Suprapubic skin (tissue), 4 donors: ENCODE measurements at regions not wholly inside any gene's neighbourhood (a gene's known extent, or its start where the extent isn't known, plus 50 kb on each side); places are given as distances from the start of the nearest gene placed in this dataset.
"Not testable (repeated sequence)": the region's sequence is repeated elsewhere in the genome, so short reads cannot be mapped to it uniquely, and the experiment has no call there.

Source experiments
- EP300 ChIP-seq: sonication (generic); formaldehyde crosslinking; IDR thresholded peaks from one replicate; pipeline ENCODE4 v1.6.1; 2017; ENCODE audit warnings: antibody characterized with exemption
- POLR2AphosphoS5 ChIP-seq, 3 donors: sonication (generic); formaldehyde crosslinking; IDR thresholded peaks; one replicate each; pipeline ENCODE4 v1.6.1; 2017; ENCODE audit warnings: antibody characterized with exemption in 3 of 3
- TF ChIP-seq, protein P1 (sequence below), 2 donors: fragments of 200-600 bp in 1 of 2; fragments of 450-650 bp in 1 of 2; sonication (generic) in 1 of 2; IDR thresholded peaks; one replicate each; pipeline ENCODE4 v1.5.1; 2016 to 2019; ENCODE audit warnings: antibody characterized with exemption in 2 of 2, mild to moderate bottlenecking in 1 of 2, moderate library complexity in 1 of 2

- TF ChIP-seq EP300; POLR2AphosphoS5 (IDR thresholded peaks at IDR 0.05): not testable (repeated sequence)
- TF ChIP-seq, protein P1, sequence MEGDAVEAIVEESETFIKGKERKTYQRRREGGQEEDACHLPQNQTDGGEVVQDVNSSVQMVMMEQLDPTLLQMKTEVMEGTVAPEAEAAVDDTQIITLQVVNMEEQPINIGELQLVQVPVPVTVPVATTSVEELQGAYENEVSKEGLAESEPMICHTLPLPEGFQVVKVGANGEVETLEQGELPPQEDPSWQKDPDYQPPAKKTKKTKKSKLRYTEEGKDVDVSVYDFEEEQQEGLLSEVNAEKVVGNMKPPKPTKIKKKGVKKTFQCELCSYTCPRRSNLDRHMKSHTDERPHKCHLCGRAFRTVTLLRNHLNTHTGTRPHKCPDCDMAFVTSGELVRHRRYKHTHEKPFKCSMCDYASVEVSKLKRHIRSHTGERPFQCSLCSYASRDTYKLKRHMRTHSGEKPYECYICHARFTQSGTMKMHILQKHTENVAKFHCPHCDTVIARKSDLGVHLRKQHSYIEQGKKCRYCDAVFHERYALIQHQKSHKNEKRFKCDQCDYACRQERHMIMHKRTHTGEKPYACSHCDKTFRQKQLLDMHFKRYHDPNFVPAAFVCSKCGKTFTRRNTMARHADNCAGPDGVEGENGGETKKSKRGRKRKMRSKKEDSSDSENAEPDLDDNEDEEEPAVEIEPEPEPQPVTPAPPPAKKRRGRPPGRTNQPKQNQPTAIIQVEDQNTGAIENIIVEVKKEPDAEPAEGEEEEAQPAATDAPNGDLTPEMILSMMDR (IDR thresholded peaks at IDR 0.05) = not testable (repeated sequence)
Observed at GRCh38 chr1:144049365-144049764, 77.6 kb upstream of the FAM72C start.
